ENCODE measurements at regions not wholly inside any gene's neighbourhood (a gene's known extent, or its start where the extent isn't known, plus 50 kb on each side); places are given as distances from the start of the nearest gene placed in this dataset.

DNA sequence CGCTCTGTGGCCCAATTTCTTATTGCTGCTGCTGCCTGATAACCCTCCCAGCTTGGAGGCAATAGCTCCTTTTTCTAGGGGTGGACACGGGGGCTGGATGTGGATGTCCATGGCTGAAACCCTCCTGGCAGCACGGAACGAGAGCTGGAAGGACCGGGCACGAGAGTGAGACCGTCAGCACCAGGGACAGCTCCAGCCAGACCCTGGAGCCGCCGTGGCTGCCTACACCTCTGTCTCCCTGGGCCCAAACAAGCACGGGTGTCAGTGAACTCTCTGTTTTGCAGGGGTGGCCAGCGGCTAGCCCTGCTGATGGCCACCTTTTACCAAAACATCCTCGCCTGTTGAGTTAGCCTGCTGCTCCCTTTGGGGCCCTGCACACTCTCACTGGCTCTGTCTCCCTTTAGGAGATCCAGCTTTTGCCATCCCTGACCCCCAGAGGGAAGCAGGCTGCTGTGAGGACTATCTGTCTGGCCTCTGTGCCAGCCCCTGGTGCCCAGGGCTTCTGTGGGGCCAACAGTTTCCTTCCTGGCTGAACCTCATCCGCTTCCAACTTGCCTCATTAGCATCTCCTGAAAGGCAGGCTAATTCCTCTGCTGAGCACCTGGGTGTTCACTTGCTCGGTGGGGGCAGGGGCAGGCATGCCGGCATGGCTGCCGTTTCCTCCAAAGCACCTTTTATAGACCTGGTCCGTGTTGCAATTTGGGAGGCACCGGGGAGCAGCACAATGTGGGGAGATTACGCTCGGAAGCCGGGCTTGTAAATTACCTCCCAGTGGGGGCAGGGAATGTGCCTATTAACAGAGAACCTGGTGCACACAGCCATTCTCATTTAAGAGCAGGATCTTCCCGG is 118.1 kb downstream of the ENGASE start:
- DNase-seq (ENCODE audit: low read depth), result peak; percentile 49

DNA sequence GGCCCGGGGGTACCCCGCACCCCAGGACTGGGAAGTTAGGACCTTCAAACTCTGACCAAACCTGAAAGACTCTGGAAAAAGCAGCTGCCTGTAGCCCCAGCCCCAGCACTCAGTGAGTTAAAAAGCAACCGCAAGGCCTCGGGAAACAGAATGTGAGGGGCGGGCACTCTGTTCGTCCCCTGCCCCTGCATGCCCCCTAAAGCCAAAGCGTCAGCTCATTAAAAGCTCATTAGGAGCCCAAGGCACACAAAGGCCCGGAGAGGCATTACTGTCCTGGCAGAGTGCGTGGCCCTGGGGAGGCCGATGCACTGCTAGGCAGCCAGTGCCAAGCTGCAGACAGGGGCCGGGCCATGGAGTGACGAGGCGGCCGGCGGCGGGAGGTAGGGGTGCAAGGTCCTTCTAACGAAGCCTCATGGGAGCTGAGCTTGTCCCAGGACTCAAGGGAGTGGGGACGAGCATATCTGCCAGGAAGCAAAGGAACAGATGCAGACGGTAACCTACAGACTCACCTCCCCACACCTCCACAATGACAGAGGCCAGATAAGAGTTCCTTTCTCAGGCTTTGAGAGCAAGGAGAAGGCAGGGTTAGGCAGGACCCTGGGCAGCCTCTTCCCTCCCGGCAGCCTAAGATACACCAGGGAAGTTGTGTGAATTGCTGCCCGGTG is 116.8 kb downstream of the ENGASE start:
- no peak for DNase-seq (ENCODE audit: low read depth)

DNA sequence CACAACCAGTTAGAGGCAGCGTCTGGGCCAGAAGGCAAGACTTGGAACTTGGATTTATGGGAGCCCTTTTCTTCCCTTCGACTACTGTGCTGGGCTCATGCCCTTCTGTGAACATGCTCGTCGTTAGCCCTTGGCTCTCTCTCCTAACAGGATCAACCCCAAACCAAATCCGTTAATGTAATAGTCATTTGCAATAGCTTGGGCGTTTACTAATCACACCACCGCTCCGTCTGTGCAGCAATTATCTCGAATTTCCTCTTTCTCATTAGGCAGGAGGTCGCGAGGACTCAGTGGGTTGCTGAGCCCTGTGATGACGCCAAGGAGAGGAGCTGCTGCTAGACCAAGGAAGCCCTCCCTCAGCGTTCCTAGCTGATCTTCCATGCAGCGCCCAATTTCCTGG is 114.7 kb downstream of the ENGASE start:
- no peak for DNase-seq (ENCODE audit: low read depth)

DNA sequence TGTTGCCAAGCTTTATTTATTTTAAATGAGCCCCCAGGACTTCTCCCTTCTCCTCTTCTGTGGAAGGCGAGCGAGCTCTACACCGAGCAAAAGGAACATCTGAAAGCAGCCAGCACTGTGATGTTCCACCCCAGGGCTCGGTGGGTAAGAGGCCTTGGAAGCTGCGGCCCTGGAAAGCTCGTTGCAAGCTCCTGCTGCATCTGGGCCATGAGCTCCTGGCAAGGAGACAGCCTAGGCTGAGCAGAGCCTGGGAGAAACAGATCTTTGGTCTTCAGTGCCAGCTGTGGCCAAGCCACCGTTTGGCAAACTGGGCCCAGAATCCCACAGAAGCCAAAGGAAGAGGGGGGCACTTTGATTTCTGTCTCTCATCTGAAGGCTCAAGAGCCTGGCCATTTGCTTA is 114.1 kb downstream of the ENGASE start:
- no peak for DNase-seq (ENCODE audit: low read depth)

DNA sequence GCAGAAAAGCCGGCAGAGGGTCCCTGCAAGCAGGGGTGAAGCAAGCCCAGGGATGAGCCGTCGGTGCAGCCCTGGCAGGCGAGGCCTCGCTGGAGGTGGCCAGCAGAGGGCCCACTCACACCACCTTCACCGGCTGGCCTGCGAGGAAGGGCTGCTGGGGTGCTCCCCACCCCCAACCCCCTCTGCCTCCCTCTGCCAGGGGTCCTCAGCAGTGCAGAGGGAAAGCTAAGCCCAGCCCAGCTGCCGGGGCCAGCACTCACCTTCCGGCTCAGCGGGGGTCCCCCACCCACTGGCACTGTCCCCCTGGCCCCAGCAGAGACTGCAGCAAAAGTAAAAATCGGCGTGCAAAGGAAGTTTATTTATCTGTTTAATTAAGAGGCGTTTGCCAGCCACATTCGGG is 113.4 kb downstream of the ENGASE start:
- no peak for DNase-seq (ENCODE audit: low read depth)

DNA sequence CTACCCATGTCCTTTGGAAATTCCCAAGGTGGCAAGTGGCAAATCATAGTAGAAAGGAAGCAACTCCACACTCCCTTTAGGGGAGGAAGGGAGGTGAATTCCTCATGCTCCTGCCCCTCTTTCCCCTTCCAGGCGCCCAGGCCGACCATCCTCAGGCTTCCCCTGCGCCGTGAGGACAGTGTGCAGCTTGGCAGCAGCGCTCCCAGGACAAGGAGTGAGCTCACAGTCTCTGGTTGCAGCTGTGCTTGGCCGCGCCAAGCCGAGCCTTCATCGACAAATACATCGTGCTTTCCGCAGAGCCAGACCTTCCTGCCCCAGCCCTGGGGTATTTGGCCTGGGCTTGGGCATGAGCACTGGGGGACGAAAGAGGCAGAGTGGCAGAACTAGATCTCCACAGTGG is 112.6 kb downstream of the ENGASE start:
- no peak for DNase-seq (ENCODE audit: low read depth)

DNA sequence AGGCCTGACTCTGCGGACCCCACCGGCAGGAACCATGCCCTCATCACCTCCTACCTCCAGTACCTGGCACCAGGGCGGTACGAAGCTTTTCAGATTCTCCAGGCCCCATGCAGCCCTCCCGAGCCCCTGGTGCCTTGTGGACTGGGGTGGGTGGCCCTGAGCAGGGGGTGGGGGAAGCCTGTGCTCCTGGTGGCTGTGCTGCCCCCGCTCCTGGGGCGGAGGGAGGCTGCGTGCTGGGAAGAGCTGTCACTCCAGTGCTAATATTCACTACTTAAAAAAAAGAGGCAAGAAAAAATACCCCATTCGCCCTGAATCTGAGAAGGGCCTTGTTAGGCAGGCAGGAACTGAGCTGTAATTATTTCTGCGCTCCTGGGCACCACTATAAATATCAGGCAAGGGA is 111.8 kb downstream of the ENGASE start:
- DNase-seq (ENCODE audit: low read depth), result no peak

DNA sequence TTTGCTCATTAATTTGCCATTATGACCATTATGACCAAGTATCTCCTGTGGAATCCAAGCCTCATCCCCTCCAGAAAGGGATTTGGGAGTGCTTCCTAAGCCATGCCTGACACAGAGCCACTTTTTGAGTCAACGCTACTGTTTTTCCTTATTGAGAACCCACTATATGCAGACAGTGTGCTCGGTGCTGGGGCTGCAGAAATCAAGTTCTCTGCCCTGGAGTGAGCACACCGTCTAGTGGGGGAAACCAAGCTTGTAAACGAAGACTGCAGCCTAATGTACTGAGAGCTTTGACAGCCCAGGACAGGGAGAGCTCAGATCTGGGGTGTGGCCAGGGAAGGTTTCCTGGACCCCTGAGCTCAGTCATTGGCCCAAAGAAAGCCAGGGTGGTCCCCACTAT is 111.0 kb downstream of the ENGASE start:
- DNase-seq (ENCODE audit: low read depth), result no peak

DNA sequence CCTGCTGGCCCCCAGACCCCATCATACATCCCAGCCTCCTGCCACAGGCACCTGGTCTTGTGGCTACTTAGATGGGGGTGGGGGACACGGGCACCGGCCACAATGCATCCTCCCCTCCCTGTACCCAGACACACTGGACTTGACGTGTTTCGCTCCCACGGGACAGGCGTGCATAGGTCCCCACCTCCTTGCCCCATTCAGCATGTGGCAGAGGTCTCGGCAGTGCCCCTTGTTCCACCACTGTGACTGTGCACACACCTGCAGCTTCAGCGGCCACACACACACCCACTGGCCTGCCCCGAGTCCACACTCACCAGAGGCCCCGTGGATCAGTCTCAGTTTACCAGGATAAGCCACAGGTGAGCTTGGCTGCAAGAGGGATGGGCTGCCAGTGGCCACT is 109.6 kb downstream of the ENGASE start:
- DNase-seq (ENCODE audit: low read depth), result no peak

DNA sequence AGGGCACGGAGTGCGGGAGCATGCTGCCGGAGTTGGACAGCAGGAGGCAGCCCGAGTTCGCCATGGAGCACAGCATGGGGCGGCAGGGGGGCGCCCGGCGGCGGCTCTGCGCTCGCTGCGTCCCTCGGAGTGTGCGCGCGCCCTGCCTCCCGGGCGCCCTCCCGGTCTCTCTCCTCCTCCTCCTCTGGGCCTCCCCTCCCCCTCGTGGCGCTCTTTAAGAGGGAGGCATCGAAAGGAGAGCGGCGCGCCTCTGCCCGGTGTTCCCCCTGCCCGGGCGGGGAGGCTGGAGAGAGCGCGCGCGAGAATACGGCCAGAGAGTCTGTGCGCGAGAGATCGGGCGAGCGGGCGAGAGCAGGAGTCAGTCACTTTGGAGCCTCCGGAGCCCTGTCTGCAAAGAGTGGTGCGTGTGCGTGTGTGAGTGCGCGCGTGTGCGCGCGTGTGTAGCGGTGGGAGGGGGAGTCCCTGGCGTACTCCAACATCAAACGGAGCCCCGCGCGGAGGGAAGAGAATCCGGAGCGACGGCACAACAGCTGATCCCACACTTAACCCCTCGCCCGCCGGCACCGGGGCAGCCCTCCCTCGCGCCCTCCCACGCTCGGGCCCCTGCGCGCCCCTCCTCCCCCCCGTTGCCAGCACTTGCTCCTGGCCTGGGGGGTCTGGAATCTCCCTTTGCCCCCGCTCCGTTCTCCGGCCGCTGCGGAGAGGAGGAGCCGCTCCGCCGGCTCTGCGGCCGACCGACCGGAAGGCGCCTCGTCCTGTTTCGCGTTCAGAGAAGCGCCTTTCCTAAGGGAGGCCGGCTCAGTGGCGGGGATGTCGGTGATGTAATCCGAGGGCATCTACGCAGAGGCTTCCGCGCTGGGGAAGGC is 108.9 kb downstream of the ENGASE start:
- DNase-seq (ENCODE audit: low read depth), result no peak

DNA sequence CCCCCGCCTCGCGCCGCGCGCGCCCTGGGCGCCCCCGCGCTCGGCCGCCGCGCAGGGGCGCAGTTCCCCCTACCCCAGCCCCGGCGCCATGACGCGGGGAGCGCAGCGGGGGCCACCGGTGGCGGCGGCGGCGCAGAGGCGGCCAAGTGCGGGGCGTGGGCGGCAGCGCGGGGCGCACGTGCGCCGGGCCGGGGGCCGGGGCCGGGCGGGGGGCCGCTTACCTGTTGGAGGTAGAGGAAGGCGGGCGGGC is 108.3 kb downstream of the ENGASE start:
- no peak for DNase-seq (ENCODE audit: low read depth)

DNA sequence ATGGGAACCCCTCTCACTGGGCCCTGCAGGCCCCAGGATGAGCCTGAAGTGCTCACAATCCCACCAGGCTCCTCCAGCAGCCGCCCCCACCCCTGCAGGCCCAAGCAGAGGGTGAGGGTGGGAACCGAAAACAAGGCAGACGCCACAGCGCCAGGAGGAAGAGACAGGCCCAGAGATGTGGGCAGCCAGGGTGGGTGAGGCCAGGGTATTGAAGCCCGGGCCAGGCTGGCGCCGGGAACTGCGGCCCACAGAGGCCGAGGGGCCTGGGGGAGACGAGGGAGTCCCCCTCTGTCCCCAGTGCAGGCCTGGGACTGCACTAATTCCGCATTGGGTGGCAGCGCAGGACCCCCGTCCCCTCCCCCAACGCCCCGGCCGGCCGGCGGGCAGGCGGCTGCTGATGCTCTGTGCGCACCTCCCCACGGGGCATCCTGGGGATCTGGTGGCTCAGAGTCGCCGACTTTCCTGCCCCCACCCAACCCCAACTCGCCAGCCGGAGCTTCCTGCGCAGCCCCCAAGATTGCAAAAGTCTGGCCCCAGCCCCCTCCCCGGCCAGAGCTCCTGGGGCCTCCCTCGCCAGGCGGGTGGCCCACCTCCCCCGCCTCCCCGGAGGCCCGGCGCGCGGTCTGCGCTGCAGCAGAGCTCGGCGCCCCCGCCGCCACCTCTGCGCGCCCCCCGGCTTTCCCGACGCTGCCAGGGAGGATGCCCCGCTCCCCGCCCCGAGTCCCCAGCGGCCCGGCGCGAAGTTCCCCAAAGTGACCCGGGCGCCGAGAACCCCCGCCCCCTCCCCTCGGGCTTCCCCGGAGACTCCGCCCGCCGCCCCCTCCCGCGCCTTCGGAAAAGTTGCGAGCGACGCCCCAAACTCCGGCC is 107.8 kb downstream of the ENGASE start:
- no peak for DNase-seq (ENCODE audit: low read depth)

DNA sequence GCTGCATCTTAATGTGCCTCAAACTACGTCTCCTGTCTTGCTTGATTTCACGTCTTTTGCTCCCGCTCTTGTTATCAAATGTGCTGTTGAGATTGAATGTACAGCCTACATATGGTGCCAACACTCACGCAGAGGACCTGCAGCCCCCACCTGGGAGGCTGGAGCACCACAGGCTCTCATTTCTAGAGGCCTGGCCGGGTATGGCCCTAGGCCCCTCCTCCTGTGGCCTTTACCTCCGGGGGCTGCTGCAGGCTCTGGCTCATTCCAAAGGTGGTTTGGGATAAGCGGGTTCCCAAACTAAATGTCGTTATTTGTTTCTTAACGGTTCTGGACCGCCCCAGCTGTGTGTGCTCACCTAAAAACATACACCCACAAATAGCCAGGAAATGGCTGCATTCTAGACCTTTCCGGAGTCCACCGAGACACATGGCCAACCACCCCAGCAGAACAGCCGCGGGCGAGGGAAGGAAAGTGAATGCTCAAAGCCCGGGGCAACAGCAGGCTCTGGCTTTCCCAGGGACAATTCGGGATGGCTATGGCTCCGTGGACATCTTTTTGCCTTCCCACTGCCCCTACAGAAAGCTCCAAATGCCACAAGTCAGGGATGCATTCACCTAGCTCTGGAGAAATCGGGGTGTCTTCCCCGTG is 105.9 kb downstream of the ENGASE start:
- DNase-seq (ENCODE audit: low read depth), result no peak

DNA sequence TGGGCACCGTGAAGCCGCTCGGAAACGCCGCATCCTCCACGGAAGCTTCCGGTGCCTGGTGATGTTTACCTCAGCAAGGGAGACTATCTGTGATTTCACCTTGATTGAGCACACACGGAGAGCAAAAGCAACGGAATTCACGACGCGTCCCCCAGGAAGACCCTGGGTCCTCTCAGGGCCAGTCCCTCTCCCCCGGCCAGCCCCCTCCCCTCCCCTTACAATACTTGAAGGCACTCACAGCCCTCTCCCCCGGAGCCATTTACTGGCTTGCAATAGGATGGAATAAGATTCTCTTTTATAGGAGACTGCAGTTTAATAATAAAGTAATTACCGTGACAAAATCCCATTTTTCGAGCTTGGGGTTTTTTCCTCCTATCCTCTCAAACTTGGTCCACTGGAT is 104.7 kb downstream of the ENGASE start:
- no peak for DNase-seq (ENCODE audit: low read depth)

DNA sequence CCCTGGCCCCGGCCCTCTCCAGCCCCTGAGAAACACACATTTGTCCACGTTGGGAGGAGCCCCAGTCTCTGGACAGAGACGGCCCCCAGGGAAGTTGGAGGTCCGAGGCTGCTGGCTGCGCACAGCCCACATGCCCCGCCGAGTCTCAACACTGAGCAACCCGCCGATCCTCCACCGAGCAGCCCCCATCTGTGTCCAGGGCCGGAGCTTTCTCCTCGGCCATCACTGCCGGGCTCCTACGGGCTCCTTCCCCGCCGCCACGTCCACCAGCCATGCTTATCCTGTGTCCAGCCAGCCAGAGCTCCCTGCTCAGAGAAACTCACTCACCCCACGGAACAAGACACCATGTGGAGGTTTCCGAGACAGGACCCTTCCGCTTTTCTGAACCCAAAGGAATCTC is 103.3 kb downstream of the ENGASE start:
- DNase-seq (ENCODE audit: low read depth), result no peak

DNA sequence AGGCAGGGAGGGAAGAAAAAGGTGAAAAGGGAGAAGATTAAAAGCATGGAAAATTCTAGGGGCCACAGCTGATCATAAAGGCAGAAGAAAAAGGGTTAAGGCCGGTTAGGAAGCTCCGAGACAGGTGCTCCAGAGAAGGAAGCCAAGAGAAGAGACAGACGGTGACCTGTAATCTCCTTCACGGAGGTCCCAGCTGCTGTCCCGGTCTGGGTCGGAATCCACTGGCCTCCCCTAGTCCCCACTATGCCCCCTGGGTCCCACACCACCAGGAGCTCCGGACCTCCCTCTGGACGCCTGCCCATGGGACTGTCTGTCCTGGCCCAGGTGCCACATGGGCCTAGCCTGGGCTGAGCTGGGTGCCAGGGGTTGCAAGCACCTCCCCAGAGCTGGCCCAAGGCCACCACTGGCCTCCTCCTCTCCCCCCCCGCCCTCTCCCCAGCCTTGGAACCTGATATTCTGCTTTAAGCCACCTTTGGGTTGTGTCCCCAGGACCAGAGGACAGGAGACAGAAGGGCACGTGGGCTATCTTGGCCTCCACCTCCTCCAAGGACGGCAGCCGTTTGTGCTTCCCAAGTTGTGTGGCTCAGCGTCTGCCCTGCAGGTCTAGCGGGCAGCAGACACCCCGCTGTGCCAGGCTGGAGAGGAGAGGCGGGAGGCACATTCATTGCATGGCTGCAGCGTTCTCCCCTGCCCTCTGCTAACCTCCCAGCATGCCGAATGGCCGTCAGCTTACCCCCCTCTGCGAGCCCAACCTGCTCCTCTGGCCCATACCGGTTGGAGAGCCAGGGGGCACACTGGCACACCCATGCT is 102.4 kb downstream of the ENGASE start:
- DNase-seq (ENCODE audit: low read depth), result no peak

DNA sequence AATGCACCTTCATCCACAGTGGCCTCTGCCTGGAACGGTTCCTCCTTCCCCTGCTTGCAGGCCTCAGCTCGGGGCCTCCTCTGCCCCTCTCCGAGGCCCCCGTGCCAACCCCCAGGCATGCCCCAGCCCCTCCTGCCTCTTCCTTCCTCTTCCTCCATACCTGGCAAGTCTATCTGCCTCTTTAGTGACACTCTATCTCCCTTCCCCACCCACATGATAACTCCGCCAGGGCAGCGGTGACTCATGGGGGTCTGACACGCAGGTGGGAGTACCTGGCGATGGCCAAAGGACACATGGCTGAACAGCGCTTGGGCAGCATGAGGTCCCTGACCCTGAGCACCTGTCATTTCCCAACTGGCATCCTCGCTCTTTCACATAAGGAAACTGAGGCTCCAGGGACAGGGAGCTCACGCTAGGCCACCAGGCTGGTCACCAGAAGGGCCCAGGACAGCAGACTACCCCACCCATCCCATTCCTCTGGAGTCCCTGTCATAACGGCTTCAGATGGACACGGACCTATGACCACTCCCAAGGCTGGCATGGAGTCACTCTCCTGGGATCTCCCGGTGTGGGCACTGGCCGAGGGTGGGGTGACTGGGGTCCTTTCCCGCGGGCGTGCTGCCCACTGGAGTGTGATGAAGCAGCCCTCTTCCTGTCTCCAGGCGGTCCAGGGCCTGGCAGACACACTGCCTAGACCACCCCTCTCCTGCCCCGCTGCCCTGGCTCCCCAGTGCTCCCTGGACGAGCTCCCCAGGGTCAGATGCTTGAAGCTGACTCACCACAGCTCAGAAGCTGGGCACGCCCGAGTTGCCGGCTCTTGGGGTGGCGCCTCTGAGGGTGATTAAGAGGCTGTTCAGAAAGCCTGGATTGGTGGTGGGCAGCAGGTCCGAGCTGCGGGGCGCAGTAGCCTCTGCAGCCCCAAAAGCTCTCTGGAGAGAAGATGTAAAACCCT is 100.6 kb downstream of the ENGASE start:
- no peak for DNase-seq (ENCODE audit: low read depth)

DNA sequence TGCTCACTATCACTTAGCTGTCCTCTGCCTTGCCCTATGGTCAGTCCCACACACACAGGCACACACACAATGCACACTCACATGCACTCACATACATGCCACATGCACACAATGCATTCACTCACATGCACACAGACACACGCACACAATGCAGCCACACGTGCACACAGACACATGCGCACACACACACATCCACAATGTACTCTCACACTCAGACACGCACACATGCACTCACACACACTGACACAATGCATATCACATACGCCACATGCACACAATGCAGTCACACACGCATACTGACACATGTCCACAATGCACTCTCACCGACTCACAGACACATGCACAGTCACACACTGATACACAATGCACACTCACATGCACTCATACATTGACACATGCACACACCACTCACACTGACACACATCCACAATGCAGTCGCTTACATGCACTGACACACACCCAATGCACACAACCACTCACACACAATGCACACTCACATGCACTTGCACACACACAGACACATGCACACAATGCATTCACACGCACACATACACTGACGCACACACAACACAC is 99.7 kb downstream of the ENGASE start:
- DNase-seq (ENCODE audit: low read depth), result no peak

DNA sequence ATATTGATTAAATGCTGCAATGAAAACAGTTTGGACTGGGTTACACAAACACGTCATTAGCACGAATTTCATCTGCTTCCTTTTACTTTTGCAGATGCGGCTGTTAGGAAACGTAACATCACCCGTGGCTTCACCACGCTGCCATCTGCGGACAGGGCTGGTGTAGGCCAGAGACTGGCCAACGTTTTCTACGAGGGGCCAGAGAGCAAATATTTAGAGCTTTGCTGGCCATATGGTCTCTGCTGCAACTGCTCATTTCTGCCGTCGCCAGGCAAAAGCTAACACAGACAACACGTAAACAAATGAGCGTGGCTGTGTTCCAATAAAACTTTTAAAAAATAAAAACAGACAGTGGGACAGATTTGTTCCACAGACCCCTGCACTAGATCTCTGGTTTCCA is 96.6 kb downstream of the ENGASE start:
- no peak for DNase-seq (ENCODE audit: low read depth)

All from EH (cell line).